PC-9 (cell line): ENCODE measurements at regions not wholly inside any gene's neighbourhood (a gene's known extent, or its start where the extent isn't known, plus 50 kb on each side); places are given as distances from the start of the nearest gene placed in this dataset.

Experiments used
- BruUV-seq: library from RNA; stranded (reverse); fragments of 400-500 nt; replicated peaks from 2 replicates; lab custom pipeline; 2021; lab: Mats Ljungman, UMichigan
- CTCF ChIA-PET: fragments of 300-600 bp; sonication (Branson Sonifier 250); formaldehyde crosslinking; loops from one replicate; lab custom pipeline; 2022; ENCODE audit warnings: antibody characterized with exemption; lab: Charles Lee
- POLR2A ChIA-PET: fragments of 300-600 bp; sonication (Branson Sonifier 250); formaldehyde crosslinking; loops from one replicate; lab custom pipeline; 2022; ENCODE audit warnings: antibody characterized with exemption; ENCODE audit not compliant: unreplicated experiment; lab: Charles Lee
- DNase-seq, 2 experiments: peaks; one replicate each; pipeline versions ENCODE4 v3.0.0 to v3.0.0-alpha.2; 2015 to 2022; ENCODE audit warnings: mixed read lengths in 1 of 2
- H2AFZ ChIP-seq: fragments of 200-600 bp; sonication (generic); 2 replicates; pipeline ENCODE4 v1.8.1; 2017; ENCODE audit warnings: antibody characterized with exemption
- H3F3A ChIP-seq: fragments of 200-600 bp; sonication (generic); 2 replicates; pipeline ENCODE4 v1.8.1; 2017; ENCODE audit warnings: antibody characterized with exemption, mild to moderate bottlenecking, low read depth; ENCODE audit not compliant: insufficient read depth
- H3K27ac ChIP-seq: fragments of 200-600 bp; sonication (generic); 2 replicates; pipeline ENCODE4 v1.6.1; 2016; ENCODE audit warnings: mixed run types
- H3K27me3 ChIP-seq: fragments of 200-600 bp; sonication (generic); 2 replicates; pipeline ENCODE4 v1.6.1; 2016; ENCODE audit warnings: low read depth, mixed run types; ENCODE audit not compliant: insufficient read depth
- H3K36me3 ChIP-seq: fragments of 200-600 bp; sonication (generic); 2 replicates; pipeline ENCODE4 v1.6.1; 2016; ENCODE audit warnings: low read depth, mixed run types
- H3K4me1 ChIP-seq: fragments of 200-600 bp; sonication (generic); replicated peaks from 2 replicates; pipeline ENCODE4 v1.6.1; 2016; ENCODE audit warnings: mixed run types; ENCODE audit not compliant: insufficient read depth
- H3K4me2 ChIP-seq: fragments of 200-600 bp; sonication (generic); 2 replicates; pipeline ENCODE4 v1.6.1; 2017; ENCODE audit warnings: mixed run types
- H3K4me3 ChIP-seq: fragments of 200-600 bp; sonication (generic); 2 replicates; pipeline ENCODE4 v1.6.1; 2016; ENCODE audit warnings: mixed run types
- H3K79me2 ChIP-seq: fragments of 200-600 bp; sonication (generic); 2 replicates; pipeline ENCODE4 v1.6.1; 2017; ENCODE audit warnings: low read depth, mixed run types
- H3K9me2 ChIP-seq: fragments of 200-600 bp; sonication (generic); 2 replicates; pipeline ENCODE4 v1.8.1; 2017; ENCODE audit warnings: mild to moderate bottlenecking; ENCODE audit not compliant: insufficient read depth
- H3K9me3 ChIP-seq: fragments of 200-600 bp; sonication (generic); 2 replicates; pipeline ENCODE4 v1.8.1; 2016; ENCODE audit warnings: low read depth; ENCODE audit not compliant: insufficient read depth
- H4K20me1 ChIP-seq: fragments of 200-600 bp; sonication (generic); 2 replicates; pipeline ENCODE4 v1.8.1; 2017; ENCODE audit not compliant: insufficient read depth
- EZH2 ChIP-seq: fragments of 200-600 bp; sonication (generic); IDR thresholded peaks from 2 replicates; pipeline ENCODE4 v1.8.0; 2017; ENCODE audit warnings: antibody characterized with exemption, low read depth
- intact Hi-C: fragments of 100-400 bp; cut with micrococcal nuclease; formaldehyde crosslinking; loops from one replicate; pipeline ENCODE4 v1.10.0; 2022; ENCODE audit not compliant: unreplicated experiment
- TF ChIP-seq, protein P1 (sequence below): fragments of 200-600 bp; sonication (generic); conservative IDR thresholded peaks from 2 replicates; pipeline ENCODE4 v1.6.1; 2017; ENCODE audit warnings: mixed run types, antibody characterized with exemption, mild to moderate bottlenecking, moderate library complexity

DNA sequence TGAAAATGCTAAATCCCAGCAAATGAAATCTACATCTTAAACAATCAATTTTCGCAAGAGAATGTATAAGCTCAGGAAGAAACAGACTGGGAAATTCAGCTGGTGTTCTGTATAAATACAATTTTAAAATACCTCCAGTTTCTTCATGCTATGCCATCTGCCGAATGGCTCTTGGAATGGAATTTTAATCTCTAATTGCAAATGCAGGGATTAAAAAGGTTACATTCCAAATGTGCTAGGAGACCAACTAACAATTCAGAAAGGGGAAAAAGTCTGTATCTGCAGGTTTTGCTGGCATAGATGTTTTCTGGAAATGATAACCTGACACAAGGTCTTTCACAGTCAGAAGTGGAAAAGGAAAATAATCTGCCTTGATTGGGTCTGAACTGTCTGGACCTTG is 379.7 kb downstream of the MAT2B start:
- Histone ChIP-seq H3K36me3 (no peaks in the 10 kb centered on the region), H3K9me2 (no peaks in the 10 kb centered on the region), H3K27ac (no peak overlapping the region), H3K4me3 (no peak overlapping the region), H4K20me1 (no peaks in the 10 kb centered on the region), H3K4me2 (no peak overlapping the region), H3K4me1 (no peaks in the 10 kb centered on the region), H3K27me3 (no peaks in the 10 kb centered on the region), H2AFZ (no peak overlapping the region), H3F3A (no peaks in the 10 kb centered on the region), H3K79me2 (no peaks in the 10 kb centered on the region), H3K9me3 (no peaks in the 10 kb centered on the region)
- BruUV-seq, result no TSS peak
- ChIA-PET CTCF (no interaction called here), POLR2A (no interaction called here)
- intact Hi-C loops, result no loop called here
- no peak for DNase-seq
- TF ChIP-seq, protein P1, sequence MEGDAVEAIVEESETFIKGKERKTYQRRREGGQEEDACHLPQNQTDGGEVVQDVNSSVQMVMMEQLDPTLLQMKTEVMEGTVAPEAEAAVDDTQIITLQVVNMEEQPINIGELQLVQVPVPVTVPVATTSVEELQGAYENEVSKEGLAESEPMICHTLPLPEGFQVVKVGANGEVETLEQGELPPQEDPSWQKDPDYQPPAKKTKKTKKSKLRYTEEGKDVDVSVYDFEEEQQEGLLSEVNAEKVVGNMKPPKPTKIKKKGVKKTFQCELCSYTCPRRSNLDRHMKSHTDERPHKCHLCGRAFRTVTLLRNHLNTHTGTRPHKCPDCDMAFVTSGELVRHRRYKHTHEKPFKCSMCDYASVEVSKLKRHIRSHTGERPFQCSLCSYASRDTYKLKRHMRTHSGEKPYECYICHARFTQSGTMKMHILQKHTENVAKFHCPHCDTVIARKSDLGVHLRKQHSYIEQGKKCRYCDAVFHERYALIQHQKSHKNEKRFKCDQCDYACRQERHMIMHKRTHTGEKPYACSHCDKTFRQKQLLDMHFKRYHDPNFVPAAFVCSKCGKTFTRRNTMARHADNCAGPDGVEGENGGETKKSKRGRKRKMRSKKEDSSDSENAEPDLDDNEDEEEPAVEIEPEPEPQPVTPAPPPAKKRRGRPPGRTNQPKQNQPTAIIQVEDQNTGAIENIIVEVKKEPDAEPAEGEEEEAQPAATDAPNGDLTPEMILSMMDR, result no peak
- TF ChIP-seq EZH2, result no peak

DNA sequence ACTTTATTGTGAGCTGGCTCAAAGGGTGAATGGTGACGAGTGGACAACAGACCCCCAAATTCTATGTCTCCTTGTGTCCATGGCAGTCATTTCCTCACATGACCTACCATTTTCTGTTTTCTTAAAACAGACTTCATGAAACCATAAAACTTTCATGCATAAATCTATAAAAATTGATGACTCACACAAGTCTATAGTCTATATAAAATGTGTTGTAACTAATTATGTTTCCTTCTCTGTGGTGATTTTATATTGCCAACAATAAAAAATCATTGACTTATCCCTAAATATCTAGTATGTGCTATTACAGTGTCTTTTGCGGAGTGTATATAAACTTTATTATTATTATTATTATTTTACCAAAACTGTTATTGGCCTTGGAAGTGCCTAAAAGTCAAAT is 382.4 kb downstream of the MAT2B start:
- DNase-seq, result no peak
- no peak overlapping the region for H3K4me3 ChIP-seq
- POLR2A ChIA-PET, result no interaction called here

DNA sequence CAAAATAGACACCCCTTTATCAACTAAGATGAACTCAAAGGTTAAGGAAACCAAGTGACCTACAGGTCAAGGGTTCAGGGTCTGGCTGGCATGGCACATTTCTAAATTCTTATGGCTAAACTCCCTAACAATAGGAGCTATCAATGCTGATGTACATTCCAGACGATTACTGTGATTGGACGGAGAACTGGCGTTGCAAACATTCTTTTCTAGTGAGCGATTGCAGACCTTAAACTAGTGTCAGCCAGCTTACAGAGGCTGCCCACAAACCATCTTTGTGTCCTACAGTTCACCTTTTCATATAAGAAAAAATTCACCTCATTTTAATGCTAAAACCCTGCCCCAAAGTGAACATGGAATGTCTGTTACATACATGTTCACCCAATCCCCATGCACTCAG is 382.9 kb downstream of the MAT2B start:
- CTCF ChIA-PET, result no interaction called here

More for the DNA sequence above, 382.4 kb downstream of the MAT2B start:
- no peak for TF ChIP-seq EZH2
- TF ChIP-seq, protein P1, result no peak
- Histone ChIP-seq H3K9me3 (no peaks in the 10 kb centered on the region), H3K27ac (no peak overlapping the region), H3K9me2 (no peaks in the 10 kb centered on the region), H4K20me1 (no peaks in the 10 kb centered on the region), H3F3A (no peaks in the 10 kb centered on the region), H3K4me1 (no peaks in the 10 kb centered on the region), H3K36me3 (no peaks in the 10 kb centered on the region), H3K27me3 (no peaks in the 10 kb centered on the region), H3K4me2 (no peak overlapping the region), H2AFZ (no peak overlapping the region), H3K79me2 (no peaks in the 10 kb centered on the region)
- BruUV-seq, result no TSS peak
- intact Hi-C loops, result no loop called here
- CTCF ChIA-PET, result no interaction called here

More for the DNA sequence above, 382.9 kb downstream of the MAT2B start:
- Histone ChIP-seq H3K9me2 (no peaks in the 10 kb centered on the region), H3K36me3 (no peaks in the 10 kb centered on the region), H3K4me1 (no peaks in the 10 kb centered on the region), H3K27ac (no peak overlapping the region), H4K20me1 (no peaks in the 10 kb centered on the region), H3F3A (no peaks in the 10 kb centered on the region), H3K4me3 (no peak overlapping the region), H3K4me2 (no peak overlapping the region), H3K79me2 (no peaks in the 10 kb centered on the region), H2AFZ (no peak overlapping the region), H3K9me3 (no peaks in the 10 kb centered on the region), H3K27me3 (no peaks in the 10 kb centered on the region)
- no peak for DNase-seq
- intact Hi-C loops, result no loop called here
- BruUV-seq, result no TSS peak
- POLR2A ChIA-PET, result no interaction called here
- TF ChIP-seq EZH2, result no peak
- TF ChIP-seq, protein P1, result no peak
